Prostate gland (tissue), 2 donors: ENCODE measurements at regions not wholly inside any gene's neighbourhood (a gene's known extent, or its start where the extent isn't known, plus 50 kb on each side); places are given as distances from the start of the nearest gene placed in this dataset.

ENCODE experiments used
- POLR2A ChIP-seq: fragments of 450-650 bp; IDR thresholded peaks from one replicate; pipeline ENCODE4 v1.6.1; 2016; ENCODE audit warnings: antibody characterized with exemption, mild to moderate bottlenecking
- TF ChIP-seq, protein P1 (sequence below), 4 experiments: fragments of 200-600 bp in 2 of 4; fragments of 450-650 bp in 2 of 4; sonication (generic) in 2 of 4; IDR thresholded peaks; 1 replicate in 3 of 4; 2 replicates in 1 of 4; pipeline ENCODE4 v1.5.1; 2016 to 2019; ENCODE audit warnings: antibody characterized with exemption in 4 of 4, mild to moderate bottlenecking in 2 of 4, moderate library complexity in 2 of 4

DNA sequence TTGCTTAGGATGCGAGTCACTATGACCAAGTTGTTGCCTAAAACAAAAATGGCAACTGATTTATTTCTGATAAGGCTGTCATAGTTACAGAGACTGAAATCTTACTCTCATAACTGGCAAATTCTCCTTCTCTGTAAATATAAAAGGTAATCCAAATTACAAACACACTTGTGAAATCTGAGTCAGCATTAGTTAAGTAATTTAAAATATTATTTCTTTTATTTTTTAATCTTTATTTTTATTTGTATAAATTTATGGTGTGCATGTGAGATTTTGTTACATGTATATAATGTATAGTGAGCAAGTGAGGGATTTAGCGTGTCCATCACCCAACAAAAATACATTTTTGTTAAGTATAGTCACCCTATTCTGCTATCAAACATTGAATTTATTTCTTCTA, 1342.8 kb upstream of the TMEFF2 start:
- TF ChIP-seq, protein P1, sequence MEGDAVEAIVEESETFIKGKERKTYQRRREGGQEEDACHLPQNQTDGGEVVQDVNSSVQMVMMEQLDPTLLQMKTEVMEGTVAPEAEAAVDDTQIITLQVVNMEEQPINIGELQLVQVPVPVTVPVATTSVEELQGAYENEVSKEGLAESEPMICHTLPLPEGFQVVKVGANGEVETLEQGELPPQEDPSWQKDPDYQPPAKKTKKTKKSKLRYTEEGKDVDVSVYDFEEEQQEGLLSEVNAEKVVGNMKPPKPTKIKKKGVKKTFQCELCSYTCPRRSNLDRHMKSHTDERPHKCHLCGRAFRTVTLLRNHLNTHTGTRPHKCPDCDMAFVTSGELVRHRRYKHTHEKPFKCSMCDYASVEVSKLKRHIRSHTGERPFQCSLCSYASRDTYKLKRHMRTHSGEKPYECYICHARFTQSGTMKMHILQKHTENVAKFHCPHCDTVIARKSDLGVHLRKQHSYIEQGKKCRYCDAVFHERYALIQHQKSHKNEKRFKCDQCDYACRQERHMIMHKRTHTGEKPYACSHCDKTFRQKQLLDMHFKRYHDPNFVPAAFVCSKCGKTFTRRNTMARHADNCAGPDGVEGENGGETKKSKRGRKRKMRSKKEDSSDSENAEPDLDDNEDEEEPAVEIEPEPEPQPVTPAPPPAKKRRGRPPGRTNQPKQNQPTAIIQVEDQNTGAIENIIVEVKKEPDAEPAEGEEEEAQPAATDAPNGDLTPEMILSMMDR (IDR thresholded peaks at IDR 0.05), result no peak
- no peak for TF ChIP-seq POLR2A
